ENCODE measurements at regions not wholly inside any gene's neighbourhood (a gene's known extent, or its start where the extent isn't known, plus 50 kb on each side); places are given as distances from the start of the nearest gene placed in this dataset.

DNA sequence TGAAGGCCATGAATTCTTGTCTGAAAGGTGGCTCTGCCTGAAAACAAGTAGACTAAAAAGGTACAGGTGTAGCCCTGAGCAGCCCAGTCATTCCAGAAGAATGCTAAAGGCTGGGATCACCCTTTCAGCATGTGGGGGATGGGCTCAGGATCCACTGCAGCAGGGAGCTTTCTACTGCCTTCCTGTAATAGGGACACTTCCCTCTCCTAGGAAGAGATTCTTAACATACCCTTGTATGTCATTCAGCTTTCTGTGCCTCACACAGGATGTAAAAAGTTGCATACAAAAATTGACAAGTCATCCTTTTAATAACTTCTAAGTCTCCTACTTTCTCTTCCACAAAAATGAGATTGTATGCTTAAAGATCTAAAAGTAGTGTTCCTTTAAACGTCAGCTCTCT, 123.3 kb downstream of the ZNF518B start:
- Histone ChIP-seq H3K27me3 (replicated peaks in 1 of 7) (peaks cover 0 to 34% (median 0%) of the 10 kb centered on the region in 7 donors), H3K9me3 (peaks cover 0 to 4% (median 0%) of the 10 kb centered on the region in 8 donors), H3K36me3 (no peaks in the 10 kb centered on the region), H3K4me3 (no peak overlapping the region), H3K27ac (no peak overlapping the region), H3K4me1 (no peaks in the 10 kb centered on the region)
- 28 to 52% (median 46%) methylated on average over 1 of the region's 1 CpG for WGBS, 5 donors
- TF ChIP-seq POLR2A (IDR thresholded peaks at IDR 0.05) (no peak), POLR2AphosphoS5 (IDR thresholded peaks at IDR 0.05) (no peak)
- intact Hi-C loops (cut with DNase I; ENCODE audit: low total_unique reads), result no loop called here
- DNase-seq, result no peak

DNA sequence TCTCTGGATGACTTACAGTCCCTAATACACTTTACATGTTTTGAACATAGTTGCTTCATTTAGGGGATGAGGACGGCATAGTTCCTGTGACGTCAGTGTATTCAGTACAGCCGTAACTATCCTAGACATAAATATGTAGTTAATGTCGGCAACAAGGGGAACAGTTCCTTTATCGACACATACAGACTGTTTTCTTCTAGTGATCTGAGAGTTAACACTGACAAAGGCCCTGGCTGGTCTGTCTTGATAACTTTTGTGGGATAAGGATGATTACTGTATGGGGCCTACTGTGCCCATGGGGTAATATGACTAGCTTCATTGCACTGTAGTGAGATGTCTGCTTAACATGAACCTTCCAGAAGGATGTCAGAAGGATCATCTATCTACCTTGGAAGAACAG, 131.2 kb downstream of the ZNF518B start:
- intact Hi-C loops (cut with DNase I; ENCODE audit: low total_unique reads), result no loop called here
- no peaks in the 10 kb centered on the region for H3K36me3 ChIP-seq
- WGBS, 5 donors, result 86 to 93% (median 89%) methylated on average over 5 of the region's 5 CpGs
- H3K4me1 ChIP-seq, result no peaks in the 10 kb centered on the region
- no peak overlapping the region for H3K27ac ChIP-seq
- TF ChIP-seq POLR2AphosphoS5 (IDR thresholded peaks at IDR 0.05) (no peak), CTCF (IDR thresholded peaks at IDR 0.05 in 8 of 11, conservative IDR thresholded peaks at IDR 0.05 in 3 of 11) (no peak), POLR2A (IDR thresholded peaks at IDR 0.05) (no peak)
- DNase-seq, result no peak
- H3K9me3 ChIP-seq, result no peaks in the 10 kb centered on the region
- H3K4me3 ChIP-seq, result no peak overlapping the region
- peaks cover 0 to 31% (median 0%) of the 10 kb centered on the region in 7 donors for H3K27me3 ChIP-seq (replicated peaks in 1 of 7)

DNA sequence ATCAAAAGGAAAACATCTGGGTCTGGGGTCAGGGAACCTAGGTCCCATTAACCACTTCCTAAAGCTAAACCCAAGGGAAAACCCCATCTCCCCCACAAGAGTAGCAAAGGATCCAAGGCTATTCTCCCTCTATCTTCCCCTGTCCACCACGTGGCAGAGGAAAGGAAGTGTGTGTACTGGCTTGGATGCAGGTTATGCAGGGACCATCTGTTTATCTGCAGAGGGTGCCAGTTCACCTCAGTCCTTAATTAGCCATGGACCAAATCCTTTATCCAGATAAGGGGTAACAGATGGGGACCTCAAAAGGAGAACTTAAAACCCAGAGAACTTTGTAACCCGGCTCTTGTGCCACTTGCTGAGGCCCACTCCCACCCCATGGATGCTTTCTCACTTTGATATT, 135.3 kb downstream of the ZNF518B start:
- Histone ChIP-seq H3K36me3 (no peaks in the 10 kb centered on the region), H3K27me3 (replicated peaks in 1 of 7) (peaks cover 0 to 31% (median 0%) of the 10 kb centered on the region in 7 donors), H3K9me3 (no peaks in the 10 kb centered on the region), H3K4me1 (no peaks in the 10 kb centered on the region), H3K27ac (no peak overlapping the region), H3K4me3 (no peak overlapping the region)
- DNase-seq, result no peak
- intact Hi-C loops (cut with DNase I; ENCODE audit: low total_unique reads), result no loop called here
- TF ChIP-seq CTCF (IDR thresholded peaks at IDR 0.05 in 8 of 11, conservative IDR thresholded peaks at IDR 0.05 in 3 of 11), result no peak
- TF ChIP-seq POLR2AphosphoS5 (IDR thresholded peaks at IDR 0.05), result no peak
- no peak for TF ChIP-seq POLR2A (IDR thresholded peaks at IDR 0.05)
- WGBS, 5 donors, result 19 to 57% (median 32%) methylated on average over 2 of the region's 2 CpGs

DNA sequence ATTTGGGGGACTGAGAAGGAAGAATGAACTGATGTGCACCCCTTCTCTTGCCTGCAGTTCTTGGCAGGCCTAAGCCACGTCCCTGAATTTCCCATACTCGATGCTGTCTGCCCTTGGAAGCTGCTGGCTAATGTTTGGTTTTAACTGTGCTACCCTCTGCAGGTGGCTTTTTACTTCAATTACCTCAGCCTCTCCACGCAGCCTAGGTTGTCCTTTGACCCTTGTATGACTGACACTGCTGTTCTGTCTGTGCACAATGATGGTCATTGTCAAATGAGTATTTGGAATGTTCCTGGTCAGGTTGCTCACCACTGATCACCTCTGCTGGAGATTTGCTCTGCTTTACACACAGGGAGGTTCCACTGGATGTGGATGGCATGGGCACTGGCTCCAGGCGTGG, 137.1 kb downstream of the ZNF518B start:
- 52 to 75% (median 69%) methylated on average over 4 of the region's 4 CpGs for WGBS, 5 donors
- TF ChIP-seq POLR2AphosphoS5 (IDR thresholded peaks at IDR 0.05) (no peak), CTCF (IDR thresholded peaks at IDR 0.05 in 8 of 11, conservative IDR thresholded peaks at IDR 0.05 in 3 of 11) (no peak), POLR2A (IDR thresholded peaks at IDR 0.05) (no peak)

DNA sequence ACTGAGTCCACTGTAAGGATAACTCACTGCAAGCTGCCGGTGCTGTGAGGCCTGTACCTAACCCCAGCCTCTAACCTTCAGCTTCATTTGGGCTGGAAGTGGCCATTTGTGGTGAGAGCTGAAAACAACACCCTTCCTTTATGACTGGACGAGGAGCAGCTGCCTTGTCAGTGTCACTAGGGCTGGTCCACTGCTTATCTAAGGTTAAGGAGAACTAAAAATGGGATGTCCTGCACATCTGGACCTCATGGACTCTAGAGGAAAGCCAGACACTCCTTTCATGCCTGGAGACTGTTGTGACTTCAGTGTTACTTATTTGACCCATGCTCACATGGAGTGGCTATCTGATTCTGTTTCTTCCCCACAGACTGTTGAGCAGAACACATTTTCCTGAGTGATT, 139.9 kb downstream of the ZNF518B start:
- TF ChIP-seq POLR2A (IDR thresholded peaks at IDR 0.05) (no peak), CTCF (IDR thresholded peaks at IDR 0.05 in 8 of 11, conservative IDR thresholded peaks at IDR 0.05 in 3 of 11) (no peak), POLR2AphosphoS5 (IDR thresholded peaks at IDR 0.05) (no peak)
- Histone ChIP-seq H3K36me3 (no peaks in the 10 kb centered on the region), H3K27me3 (replicated peaks in 1 of 7) (peaks cover 0 to 8% (median 0%) of the 10 kb centered on the region in 7 donors), H3K4me3 (no peak overlapping the region), H3K9me3 (no peaks in the 10 kb centered on the region), H3K27ac (no peak overlapping the region), H3K4me1 (no peaks in the 10 kb centered on the region)
- intact Hi-C loops (cut with DNase I; ENCODE audit: low total_unique reads), result no loop called here
- no peak for DNase-seq
- WGBS, 5 donors, result 43 to 72% (median 59%) methylated on average over 2 of the region's 2 CpGs

More for the DNA sequence above, 137.1 kb downstream of the ZNF518B start:
- no peaks in the 10 kb centered on the region for H3K4me1 ChIP-seq
- no peak for DNase-seq
- no peak overlapping the region for H3K4me3 ChIP-seq
- H3K27ac ChIP-seq, result no peak overlapping the region
- no peaks in the 10 kb centered on the region for H3K9me3 ChIP-seq
- H3K27me3 ChIP-seq (replicated peaks in 1 of 7), result peaks cover 0 to 27% (median 0%) of the 10 kb centered on the region in 7 donors
- H3K36me3 ChIP-seq, result no peaks in the 10 kb centered on the region
- intact Hi-C loops (cut with DNase I; ENCODE audit: low total_unique reads), result no loop called here

Data from spleen (tissue), 11 donors.